ENCODE measurements at regions not wholly inside any gene's neighbourhood (a gene's known extent, or its start where the extent isn't known, plus 50 kb on each side); places are given as distances from the start of the nearest gene placed in this dataset.
"Not testable (repeated sequence)": the region's sequence is repeated elsewhere in the genome, so short reads cannot be mapped to it uniquely, and the experiment has no call there.

- no peak for DNase-seq (ENCODE audit: low read depth, low spot score)
These were observed 478.9 kb upstream of the CAMK1G start for GRCh38 chr1:209104646-209105045.

- no peak for DNase-seq (ENCODE audit: low read depth, low spot score)
These were observed 477.8 kb upstream of the CAMK1G start for GRCh38 chr1:209105701-209106100.

- DNase-seq (ENCODE audit: low read depth, low spot score), result no peak
These were observed 477.2 kb upstream of the CAMK1G start for GRCh38 chr1:209106237-209106741.

GRCh38 chr1:209106861-209107260, 476.7 kb upstream of the CAMK1G start:
- DNase-seq (ENCODE audit: low read depth, low spot score), result no peak

GRCh38 chr1:209107535-209107934, 476.0 kb upstream of the CAMK1G start:
- no peak for DNase-seq (ENCODE audit: low read depth, low spot score)

- no peak for DNase-seq (ENCODE audit: low read depth, low spot score)
These were observed 474.3 kb upstream of the CAMK1G start for GRCh38 chr1:209109001-209109785.

GRCh38 chr1:209113521-209113920, 470.0 kb upstream of the CAMK1G start:
- no peak for DNase-seq (ENCODE audit: low read depth, low spot score)

GRCh38 chr1:209116705-209117104, 466.8 kb upstream of the CAMK1G start:
- no peak for DNase-seq (ENCODE audit: low read depth, low spot score)

- no peak for DNase-seq (ENCODE audit: low read depth, low spot score)
These were observed 459.9 kb upstream of the CAMK1G start for GRCh38 chr1:209123601-209124000.

GRCh38 chr1:209129091-209129490, 454.4 kb upstream of the CAMK1G start:
- DNase-seq (ENCODE audit: low read depth, low spot score), result not testable (repeated sequence)

- no peak for DNase-seq (ENCODE audit: low read depth, low spot score)
These were observed 452.6 kb upstream of the CAMK1G start for GRCh38 chr1:209130886-209131285.

GRCh38 chr1:209132736-209133467, 450.6 kb upstream of the CAMK1G start:
- DNase-seq (ENCODE audit: low read depth, low spot score), result no peak

- no peak for DNase-seq (ENCODE audit: low read depth, low spot score)
These were observed 449.5 kb upstream of the CAMK1G start for GRCh38 chr1:209134001-209134400.

- no peak for DNase-seq (ENCODE audit: low read depth, low spot score)
These were observed 439.6 kb upstream of the CAMK1G start for GRCh38 chr1:209143916-209144315.

GRCh38 chr1:209150114-209150513, 433.4 kb upstream of the CAMK1G start:
- DNase-seq (ENCODE audit: low read depth, low spot score), result no peak

GRCh38 chr1:209153411-209153810, 430.1 kb upstream of the CAMK1G start:
- no peak for DNase-seq (ENCODE audit: low read depth, low spot score)

GRCh38 chr1:209154912-209155311, 428.6 kb upstream of the CAMK1G start:
- no peak for DNase-seq (ENCODE audit: low read depth, low spot score)

GRCh38 chr1:209155546-209155945, 428.0 kb upstream of the CAMK1G start:
- DNase-seq (ENCODE audit: low read depth, low spot score), result no peak

- no peak for DNase-seq (ENCODE audit: low read depth, low spot score)
These were observed 426.5 kb upstream of the CAMK1G start for GRCh38 chr1:209156991-209157390.

- DNase-seq (ENCODE audit: low read depth, low spot score), result no peak
These were observed 425.8 kb upstream of the CAMK1G start for GRCh38 chr1:209157546-209158249.

- no peak for DNase-seq (ENCODE audit: low read depth, low spot score)
These were observed 424.7 kb upstream of the CAMK1G start for GRCh38 chr1:209158851-209159250.

- DNase-seq (ENCODE audit: low read depth, low spot score), result no peak
These were observed 423.3 kb upstream of the CAMK1G start for GRCh38 chr1:209160230-209160629.

Data from activated naive CD8-positive, alpha-beta T cell treated with anti-CD3 and anti-CD28 coated beads, Interleukin-2, amount 50 U/mL, for 16 hours (primary cell).